Liver (tissue), 8 donors: ENCODE measurements at regions not wholly inside any gene's neighbourhood (a gene's known extent, or its start where the extent isn't known, plus 50 kb on each side); places are given as distances from the start of the nearest gene placed in this dataset.

ENCODE experiments used
- DNase-seq: peaks from one replicate; pipeline ENCODE4 v3.0.0-alpha.2; 2017; ENCODE audit warnings: low spot score
- H3K27ac ChIP-seq, 2 donors: one replicate each; pipeline ENCODE4 v1.7.0; 2013; ENCODE audit warnings: inconsistent platforms in 2 of 2, low read length in 2 of 2, control low read depth in 1 of 2, low read depth in 1 of 2, mild to moderate bottlenecking in 1 of 2
- H3K27me3 ChIP-seq, 4 donors: one replicate each; pipeline versions ENCODE4 v1.6.1 to v1.7.0; 2013; ENCODE audit warnings: low read length in 3 of 4, inconsistent platforms in 1 of 4, mild to moderate bottlenecking in 1 of 4, moderate library complexity in 1 of 4; ENCODE audit not compliant: control insufficient read depth in 4 of 4, insufficient read depth in 4 of 4
- H3K36me3 ChIP-seq, 4 donors: one replicate each; pipeline versions ENCODE4 v1.6.1 to v1.7.0; 2013; ENCODE audit warnings: low read length in 3 of 4, mild to moderate bottlenecking in 3 of 4, low read depth in 1 of 4, moderate library complexity in 1 of 4; ENCODE audit not compliant: control insufficient read depth in 4 of 4, insufficient read depth in 3 of 4
- H3K4me1 ChIP-seq, 4 donors: one replicate each; pipeline versions ENCODE4 v1.6.1 to v1.7.0; 2013; ENCODE audit warnings: low read length in 3 of 4, mild to moderate bottlenecking in 3 of 4, moderate library complexity in 1 of 4; ENCODE audit not compliant: control insufficient read depth in 4 of 4, insufficient read depth in 4 of 4
- H3K4me3 ChIP-seq, 3 donors: one replicate each; pipeline versions ENCODE4 v1.6.1 to v1.7.0; 2013; ENCODE audit warnings: low read length in 3 of 3, control low read depth in 1 of 3, low read depth in 1 of 3, mild to moderate bottlenecking in 1 of 3
- H3K9ac ChIP-seq, 2 donors: one replicate each; pipeline ENCODE4 v1.7.0; 2013; ENCODE audit warnings: low read length in 2 of 2, mild to moderate bottlenecking in 2 of 2, moderate library complexity in 2 of 2, control low read depth in 1 of 2, low read depth in 1 of 2
- H3K9me3 ChIP-seq, 4 donors: one replicate each; pipeline versions ENCODE4 v1.6.1 to v1.7.0; 2013; ENCODE audit warnings: low read length in 3 of 4; ENCODE audit not compliant: control insufficient read depth in 4 of 4
- ATF3 ChIP-seq: IDR thresholded peaks from 2 replicates; pipeline ENCODE4 v1.6.1; 2016; ENCODE audit warnings: antibody characterized with exemption
- CTCF ChIP-seq: fragments of 150-350 bp; IDR thresholded peaks from 2 replicates; pipeline ENCODE4 v1.5.1; 2017; ENCODE audit warnings: improper control_type of control experiment, low read depth, low read length; ENCODE audit not compliant: missing input control
- EGR1 ChIP-seq, 2 donors: IDR thresholded peaks; 2 replicates each; pipeline ENCODE4 v1.6.1; 2016 to 2018; ENCODE audit warnings: antibody characterized with exemption in 2 of 2, low read depth in 2 of 2
- FOXA1 ChIP-seq: IDR thresholded peaks from 2 replicates; pipeline ENCODE4 v1.6.1; 2016; ENCODE audit warnings: antibody characterized with exemption
- FOXA2 ChIP-seq: IDR thresholded peaks from 2 replicates; pipeline ENCODE4 v1.6.1; 2016; ENCODE audit warnings: antibody characterized with exemption
- GABPA ChIP-seq, 2 donors: IDR thresholded peaks in 1 of 2; conservative IDR thresholded peaks in 1 of 2; 2 replicates each; pipeline ENCODE4 v1.6.1; 2016; ENCODE audit warnings: antibody characterized with exemption in 2 of 2, mild to moderate bottlenecking in 1 of 2, moderate library complexity in 1 of 2
- HNF4A ChIP-seq, 2 donors: conservative IDR thresholded peaks; 2 replicates each; pipeline ENCODE4 v1.6.1; 2016; ENCODE audit warnings: antibody characterized with exemption in 2 of 2, mild to moderate bottlenecking in 2 of 2
- HNF4G ChIP-seq: IDR thresholded peaks from 2 replicates; pipeline ENCODE4 v1.6.1; 2016; ENCODE audit warnings: antibody characterized with exemption
- JUND ChIP-seq, 2 donors: IDR thresholded peaks; 2 replicates each; pipeline ENCODE4 v1.6.1; 2016; ENCODE audit warnings: antibody characterized with exemption in 2 of 2
- NR2F2 ChIP-seq: IDR thresholded peaks from 2 replicates; pipeline ENCODE4 v1.6.1; 2016; ENCODE audit warnings: antibody characterized with exemption
- RAD21 ChIP-seq, 2 donors: IDR thresholded peaks; 2 replicates each; pipeline ENCODE4 v1.6.1; 2016; ENCODE audit warnings: antibody characterized with exemption in 2 of 2, mild to moderate bottlenecking in 2 of 2
- REST ChIP-seq: IDR thresholded peaks from 2 replicates; pipeline ENCODE4 v1.6.1; 2016; ENCODE audit warnings: antibody characterized with exemption, mild to moderate bottlenecking
- RXRA ChIP-seq, 2 donors: IDR thresholded peaks; 2 replicates each; pipeline ENCODE4 v1.6.1; 2017 to 2018; ENCODE audit warnings: antibody characterized with exemption in 2 of 2, mild to moderate bottlenecking in 1 of 2
- SP1 ChIP-seq: IDR thresholded peaks from 2 replicates; pipeline ENCODE4 v1.6.1; 2018; ENCODE audit warnings: antibody characterized with exemption, mild to moderate bottlenecking
- TAF1 ChIP-seq: conservative IDR thresholded peaks from 2 replicates; pipeline ENCODE4 v1.6.1; 2016; ENCODE audit warnings: antibody characterized with exemption, mild to moderate bottlenecking
- YY1 ChIP-seq: IDR thresholded peaks from 2 replicates; pipeline ENCODE4 v1.6.1; 2016; ENCODE audit warnings: antibody characterized with exemption, mild to moderate bottlenecking
- WGBS: extraction: QIAGEN DNeasy Blood & Tissue Kit; methylation state at CpG from one replicate; pipeline ENCODE4 v1.1.7; 2013; 5-methylcytosine and 5-hydroxymethylcytosine counted together
- TF ChIP-seq, protein P1 (sequence below): IDR thresholded peaks from 2 replicates; pipeline ENCODE4 v1.6.1; 2016; ENCODE audit warnings: antibody characterized with exemption
- TF ChIP-seq, protein P2 (sequence below): IDR thresholded peaks from 2 replicates; pipeline ENCODE4 v1.6.1; 2016; ENCODE audit warnings: antibody characterized with exemption
- donor health status: healthy.
- donor health status: healthy.
- donor health status: healthy.
- donor health status: healthy.
- donor health status: healthy.

DNA sequence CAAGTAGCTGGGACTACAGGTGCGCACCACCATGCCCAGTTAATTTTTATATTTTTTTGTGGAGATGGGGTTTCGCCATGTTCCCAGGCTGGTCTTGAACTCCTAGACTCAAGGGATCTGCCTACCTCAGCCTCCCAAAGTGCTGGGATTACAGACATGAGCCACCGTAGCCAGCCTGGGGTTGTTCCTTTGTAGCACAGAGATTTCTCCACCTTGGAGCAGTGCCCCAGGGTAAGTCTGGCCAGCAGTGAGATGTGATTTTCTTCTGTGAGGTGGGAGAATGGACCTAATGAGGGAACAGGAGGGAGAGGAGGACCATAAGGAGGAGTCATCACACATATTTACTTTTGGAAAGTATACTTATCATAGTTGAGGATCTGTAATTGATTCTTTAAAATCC lies 61.1 kb upstream of the GADD45A start (continued):
- TF ChIP-seq FOXA1 (no peak), YY1 (no peak), TAF1 (no peak), GABPA (IDR thresholded peaks at IDR 0.05 in 1 of 2, conservative IDR thresholded peaks at IDR 0.05 in 1 of 2) (no peak), ATF3 (no peak), HNF4G (no peak), HNF4A (conservative IDR thresholded peaks at IDR 0.05) (no peak)
- TF ChIP-seq, protein P1, sequence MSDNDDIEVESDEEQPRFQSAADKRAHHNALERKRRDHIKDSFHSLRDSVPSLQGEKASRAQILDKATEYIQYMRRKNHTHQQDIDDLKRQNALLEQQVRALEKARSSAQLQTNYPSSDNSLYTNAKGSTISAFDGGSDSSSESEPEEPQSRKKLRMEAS: no peak

DNA sequence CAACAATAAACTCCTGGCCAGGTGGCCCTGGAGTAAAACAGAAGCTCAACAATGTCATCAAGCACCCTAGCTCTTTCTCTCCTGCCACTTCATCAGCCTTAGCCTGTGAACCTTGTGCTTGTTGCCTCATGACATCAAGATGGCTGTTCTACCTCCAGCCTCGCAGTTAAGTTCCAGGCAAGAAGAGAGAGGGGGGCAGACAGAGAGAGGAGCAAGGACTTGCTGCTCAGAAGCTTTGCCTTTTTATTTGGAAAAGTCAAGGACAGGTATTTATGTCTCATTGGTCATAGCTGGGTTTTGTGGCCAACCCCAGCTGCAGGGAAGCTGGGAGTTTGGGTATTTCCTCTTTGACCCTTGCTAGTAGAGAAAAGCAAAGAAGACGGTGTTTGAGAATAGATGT lies 60.3 kb upstream of the GADD45A start:
- no peaks in the 10 kb centered on the region for H3K9me3 ChIP-seq
- no peak for TF ChIP-seq YY1
- TF ChIP-seq RAD21 (IDR thresholded peaks at IDR 0.05): no peak
- TF ChIP-seq CTCF: no peak
- TF ChIP-seq NR2F2: no peak
- no peak for TF ChIP-seq REST
- TF ChIP-seq FOXA1: no peak
- TF ChIP-seq GABPA (IDR thresholded peaks at IDR 0.05 in 1 of 2, conservative IDR thresholded peaks at IDR 0.05 in 1 of 2): no peak
- TF ChIP-seq FOXA2: no peak
- TF ChIP-seq TAF1: no peak
- TF ChIP-seq RXRA (IDR thresholded peaks at IDR 0.05): no peak
- TF ChIP-seq, protein P2, sequence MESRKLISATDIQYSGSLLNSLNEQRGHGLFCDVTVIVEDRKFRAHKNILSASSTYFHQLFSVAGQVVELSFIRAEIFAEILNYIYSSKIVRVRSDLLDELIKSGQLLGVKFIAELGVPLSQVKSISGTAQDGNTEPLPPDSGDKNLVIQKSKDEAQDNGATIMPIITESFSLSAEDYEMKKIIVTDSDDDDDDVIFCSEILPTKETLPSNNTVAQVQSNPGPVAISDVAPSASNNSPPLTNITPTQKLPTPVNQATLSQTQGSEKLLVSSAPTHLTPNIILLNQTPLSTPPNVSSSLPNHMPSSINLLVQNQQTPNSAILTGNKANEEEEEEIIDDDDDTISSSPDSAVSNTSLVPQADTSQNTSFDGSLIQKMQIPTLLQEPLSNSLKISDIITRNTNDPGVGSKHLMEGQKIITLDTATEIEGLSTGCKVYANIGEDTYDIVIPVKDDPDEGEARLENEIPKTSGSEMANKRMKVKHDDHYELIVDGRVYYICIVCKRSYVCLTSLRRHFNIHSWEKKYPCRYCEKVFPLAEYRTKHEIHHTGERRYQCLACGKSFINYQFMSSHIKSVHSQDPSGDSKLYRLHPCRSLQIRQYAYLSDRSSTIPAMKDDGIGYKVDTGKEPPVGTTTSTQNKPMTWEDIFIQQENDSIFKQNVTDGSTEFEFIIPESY: no peak
- TF ChIP-seq, protein P1: no peak
- no peak for TF ChIP-seq HNF4G
- TF ChIP-seq ATF3: no peak
- TF ChIP-seq SP1: no peak
- TF ChIP-seq JUND (IDR thresholded peaks at IDR 0.05): no peak
- TF ChIP-seq EGR1 (IDR thresholded peaks at IDR 0.05; ENCODE audit: low read depth in 2 of 2): no peak
- no peak for DNase-seq

More for the DNA sequence above, 60.3 kb upstream of the GADD45A start:
- no peak overlapping the region for H3K9ac ChIP-seq
- peaks cover 0 to under 1% (median 0%) of the 10 kb centered on the region in 4 donors for H3K4me1 ChIP-seq
- H3K27me3 ChIP-seq: no peaks in the 10 kb centered on the region
- H3K36me3 ChIP-seq: no peaks in the 10 kb centered on the region
- no peak overlapping the region for H3K27ac ChIP-seq
- no peak overlapping the region for H3K4me3 ChIP-seq
- 96% methylated on average over 2 of the region's 2 CpGs for WGBS
